Small intestine (tissue), 7 donors: ENCODE measurements at regions not wholly inside any gene's neighbourhood (a gene's known extent, or its start where the extent isn't known, plus 50 kb on each side); places are given as distances from the start of the nearest gene placed in this dataset.

Source experiments
- DNase-seq, 2 donors: peaks; one replicate each; pipeline versions ENCODE4 v3.0.0 to v3.0.0-alpha.2; 2013
- FAIRE-seq: peaks from 2 replicates; lab custom pipeline; 2012; peaks lifted over from hg19 to GRCh38; lab: Jason Lieb, UNC
- H3K27ac ChIP-seq, 3 donors: one replicate each; pipeline ENCODE4 v1.5.1; 2013; ENCODE audit warnings: low read length in 2 of 3, mild to moderate bottlenecking in 2 of 3, control low read depth in 1 of 3, inconsistent platforms in 1 of 3, low read depth in 1 of 3, moderate library complexity in 1 of 3
- H3K27me3 ChIP-seq, 3 donors: one replicate each; pipeline ENCODE4 v1.6.1; 2013; ENCODE audit warnings: low read length in 3 of 3, inconsistent platforms in 1 of 3; ENCODE audit not compliant: control insufficient read depth in 3 of 3, insufficient read depth in 3 of 3
- H3K36me3 ChIP-seq, 3 donors: one replicate each; pipeline ENCODE4 v1.6.1; 2013; ENCODE audit warnings: low read length in 3 of 3, inconsistent platforms in 1 of 3, low read depth in 1 of 3, mild to moderate bottlenecking in 1 of 3, moderate library complexity in 1 of 3; ENCODE audit not compliant: control insufficient read depth in 3 of 3, insufficient read depth in 2 of 3
- H3K4me1 ChIP-seq, 3 donors: one replicate each; pipeline ENCODE4 v1.6.1; 2013; ENCODE audit warnings: low read length in 2 of 3, inconsistent platforms in 1 of 3, low read depth in 1 of 3, mild to moderate bottlenecking in 1 of 3, moderate library complexity in 1 of 3; ENCODE audit not compliant: control insufficient read depth in 3 of 3, insufficient read depth in 2 of 3
- H3K4me3 ChIP-seq, 3 donors: one replicate each; pipeline ENCODE4 v1.5.1; 2013; ENCODE audit warnings: low read length in 3 of 3, control low read depth in 1 of 3, inconsistent platforms in 1 of 3, low read depth in 1 of 3, mild to moderate bottlenecking in 1 of 3, moderate library complexity in 1 of 3
- H3K9me3 ChIP-seq, 2 donors: one replicate each; pipeline ENCODE4 v1.6.1; 2013; ENCODE audit warnings: low read depth in 1 of 2, low read length in 1 of 2; ENCODE audit not compliant: control insufficient read depth in 2 of 2, insufficient read depth in 1 of 2
- WGBS, 3 donors: extraction: QIAGEN DNeasy Blood & Tissue Kit; methylation state at CpG; one replicate each; pipeline ENCODE4 v1.1.7; 2013; 5-methylcytosine and 5-hydroxymethylcytosine counted together
- donor health status: healthy with polysubstance abuse.
- donor health status: control.
- donor health status: control.
- donor health status: Bipolar disorder and iron deficiency.
- donor health status: healthy.

DNA sequence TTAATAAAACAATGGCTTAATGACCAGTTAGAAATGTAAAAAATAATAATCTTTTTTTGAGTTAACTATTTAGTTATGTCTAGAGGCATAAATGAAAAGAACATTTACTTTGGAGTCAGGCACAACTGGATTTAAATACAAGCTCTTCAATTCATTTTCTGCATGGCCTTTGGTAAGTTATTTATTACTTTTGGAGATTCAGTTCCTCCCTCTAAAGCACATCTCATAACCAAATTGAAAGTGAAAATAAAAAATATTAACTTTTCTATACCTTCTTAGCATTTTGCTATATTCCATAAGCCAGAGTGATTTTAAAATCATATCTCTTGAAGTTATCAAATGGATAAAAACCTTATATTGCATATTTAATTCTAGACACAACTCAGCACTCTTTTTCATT, 434.9 kb upstream of the SMARCA2 start:
- H3K4me1 ChIP-seq: no peaks in the 10 kb centered on the region
- FAIRE-seq (no peak), DNase-seq (no peak)
- H3K4me3 ChIP-seq: no peak overlapping the region
- H3K36me3 ChIP-seq: no peaks in the 10 kb centered on the region
- no peak overlapping the region for H3K27ac ChIP-seq
- peaks cover 0 to 10% of the 10 kb centered on the region in 2 donors for H3K9me3 ChIP-seq
- H3K27me3 ChIP-seq: no peaks in the 10 kb centered on the region

DNA sequence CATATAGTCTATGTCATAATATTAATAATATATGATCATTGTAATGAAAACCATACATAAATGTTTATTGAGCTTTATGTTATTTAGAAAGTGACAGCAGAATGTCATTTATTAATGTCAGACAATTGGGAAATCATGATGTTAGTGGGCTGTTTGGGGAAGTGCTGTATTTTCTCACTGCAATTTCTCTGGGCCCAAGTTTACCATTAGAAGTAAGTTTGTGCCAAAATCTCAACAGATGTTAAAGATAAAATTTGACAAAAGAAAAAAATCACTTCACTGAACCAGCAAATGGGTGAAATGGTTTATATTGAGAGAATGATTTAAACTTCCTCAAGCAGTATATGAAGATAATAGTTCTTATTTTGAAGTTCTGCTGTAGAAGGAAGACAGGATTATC, 433.2 kb upstream of the SMARCA2 start:
- DNase-seq (no peak), FAIRE-seq (no peak)
- no peak overlapping the region for H3K27ac ChIP-seq
- no peaks in the 10 kb centered on the region for H3K27me3 ChIP-seq
- no peaks in the 10 kb centered on the region for H3K4me1 ChIP-seq
- no peak overlapping the region for H3K4me3 ChIP-seq
- H3K36me3 ChIP-seq: no peaks in the 10 kb centered on the region
- no peaks in the 10 kb centered on the region for H3K9me3 ChIP-seq

DNA sequence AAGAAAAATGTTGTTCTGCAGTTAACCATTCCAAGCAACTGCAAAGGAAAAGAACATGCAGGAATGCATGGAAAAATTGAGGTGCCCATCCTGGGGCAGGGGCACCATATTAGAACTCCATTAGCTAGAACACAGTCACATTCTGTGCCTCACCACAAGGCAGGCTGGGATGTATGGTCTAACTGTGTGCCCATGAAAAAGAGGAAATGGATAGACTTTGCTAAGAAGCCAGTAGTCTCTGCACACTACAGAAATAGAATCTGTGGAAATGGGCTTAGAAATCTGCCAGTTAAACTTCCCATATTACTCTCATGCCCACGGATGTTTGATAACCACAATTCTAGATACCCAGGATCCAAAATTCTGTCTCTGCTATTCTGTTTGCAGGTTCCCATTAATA, 423.8 kb upstream of the SMARCA2 start:
- Histone ChIP-seq H3K27me3 (no peaks in the 10 kb centered on the region), H3K4me3 (no peak overlapping the region), H3K27ac (no peak overlapping the region), H3K36me3 (no peaks in the 10 kb centered on the region), H3K4me1 (no peaks in the 10 kb centered on the region), H3K9me3 (peaks cover 0 to 3% of the 10 kb centered on the region in 2 donors)
- 50 to 79% (median 73%) methylated on average over 1 of the region's 1 CpG for WGBS, 3 donors
- DNase-seq (no peak), FAIRE-seq (no peak)

GRCh38 chr9:1598270-1598669, 416.9 kb upstream of the SMARCA2 start:
- no peak overlapping the region for H3K27ac ChIP-seq
- FAIRE-seq (no peak), DNase-seq (no peak)
- no peaks in the 10 kb centered on the region for H3K27me3 ChIP-seq
- H3K9me3 ChIP-seq: no peaks in the 10 kb centered on the region
- 81 to 85% (median 82%) methylated on average over 2 of the region's 2 CpGs for WGBS, 3 donors
- no peaks in the 10 kb centered on the region for H3K36me3 ChIP-seq
- no peak overlapping the region for H3K4me3 ChIP-seq
- no peaks in the 10 kb centered on the region for H3K4me1 ChIP-seq

GRCh38 chr9:1599961-1600360, 415.2 kb upstream of the SMARCA2 start:
- WGBS, 3 donors: 38 to 51% (median 40%) methylated on average over 2 of the region's 2 CpGs
- H3K4me1 ChIP-seq: no peaks in the 10 kb centered on the region
- H3K27ac ChIP-seq: no peak overlapping the region
- no peak overlapping the region for H3K4me3 ChIP-seq
- H3K9me3 ChIP-seq: no peaks in the 10 kb centered on the region
- H3K27me3 ChIP-seq: no peaks in the 10 kb centered on the region
- FAIRE-seq (no peak), DNase-seq (no peak)
- H3K36me3 ChIP-seq: no peaks in the 10 kb centered on the region

DNA sequence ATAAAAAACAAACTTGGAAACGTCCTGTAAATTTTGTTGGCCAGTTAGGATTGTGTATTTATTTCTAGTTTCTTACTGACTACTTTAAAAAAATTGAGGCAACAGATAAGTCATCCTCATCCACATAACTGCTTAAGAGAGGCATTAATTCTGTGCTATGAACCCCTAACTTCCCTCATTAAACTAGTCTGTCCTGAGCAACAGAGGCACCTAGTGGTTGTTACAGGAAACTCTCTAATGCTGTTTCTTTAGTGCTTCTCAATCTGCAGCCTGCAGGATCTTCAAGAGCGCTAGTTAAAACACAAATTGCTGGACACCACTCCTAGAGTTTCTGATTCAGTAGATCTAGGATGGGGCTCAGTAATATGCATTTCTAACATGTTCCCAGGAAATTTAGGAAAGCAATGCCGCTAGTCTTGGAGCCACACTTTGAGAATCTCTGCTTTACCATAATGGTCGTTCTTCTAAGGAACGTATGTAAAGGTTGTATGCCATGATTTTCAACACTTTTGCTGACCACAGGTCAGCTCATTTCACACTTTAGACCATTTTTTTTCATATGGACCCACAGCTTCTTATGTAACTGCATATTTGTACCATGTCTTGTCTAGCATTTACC, 410.1 kb upstream of the SMARCA2 start:
- Histone ChIP-seq H3K27me3 (no peaks in the 10 kb centered on the region), H3K27ac (no peak overlapping the region), H3K36me3 (no peaks in the 10 kb centered on the region), H3K4me3 (no peak overlapping the region), H3K9me3 (no peaks in the 10 kb centered on the region), H3K4me1 (no peaks in the 10 kb centered on the region)
- FAIRE-seq (no peak), DNase-seq (peak in 1 of 2 donors; percentile 9)
- 55 to 57% (median 56%) methylated on average over 5 of the region's 5 CpGs for WGBS, 3 donors

- Histone ChIP-seq H3K4me3 (no peak overlapping the region), H3K9me3 (no peaks in the 10 kb centered on the region), H3K4me1 (no peaks in the 10 kb centered on the region), H3K27ac (no peak overlapping the region), H3K27me3 (no peaks in the 10 kb centered on the region), H3K36me3 (no peaks in the 10 kb centered on the region)
- DNase-seq: no peak
- WGBS, 3 donors: 41 to 53% (median 49%) methylated on average over 5 of the region's 5 CpGs
- FAIRE-seq: no peak
Observed at GRCh38 chr9:1606253-1606652, 408.9 kb upstream of the SMARCA2 start.

DNA sequence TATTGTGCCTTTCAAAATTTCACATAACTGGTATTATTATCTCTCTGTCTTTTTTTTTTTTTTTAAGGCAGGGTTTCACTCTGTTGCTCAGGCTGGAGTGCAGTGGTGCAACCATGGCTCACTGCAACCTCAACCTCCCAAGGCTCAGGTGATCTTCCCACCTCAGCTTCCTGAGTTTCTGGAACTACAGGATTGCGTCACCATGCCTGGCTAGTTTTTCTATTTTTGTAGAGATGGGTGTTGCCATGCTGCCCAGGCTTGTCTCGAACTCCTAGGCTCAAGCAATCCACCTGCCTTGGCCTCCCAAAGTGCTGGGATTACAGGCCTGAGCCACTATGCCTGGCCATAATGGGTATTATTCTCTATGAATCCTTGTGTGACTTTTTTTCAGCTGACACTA, 402.3 kb upstream of the SMARCA2 start:
- Histone ChIP-seq H3K36me3 (no peaks in the 10 kb centered on the region), H3K4me3 (no peak overlapping the region), H3K9me3 (no peaks in the 10 kb centered on the region), H3K27ac (no peak overlapping the region), H3K4me1 (no peaks in the 10 kb centered on the region), H3K27me3 (no peaks in the 10 kb centered on the region)
- no peak for DNase-seq
- whole genome bisulfite sequencing, 3 donors: 50 to 71% (median 53%) methylated on average over 2 of the region's 2 CpGs
- FAIRE-seq: no peak

- Histone ChIP-seq H3K9me3 (no peaks in the 10 kb centered on the region), H3K4me3 (no peak overlapping the region), H3K4me1 (no peaks in the 10 kb centered on the region), H3K27ac (no peak overlapping the region), H3K36me3 (no peaks in the 10 kb centered on the region), H3K27me3 (no peaks in the 10 kb centered on the region)
- DNase-seq (no peak), FAIRE-seq (no peak)
- WGBS, 3 donors: 70 to 73% (median 72%) methylated on average over 3 of the region's 3 CpGs
Observed at GRCh38 chr9:1617419-1617818, 397.7 kb upstream of the SMARCA2 start.
